ENCODE measurements at regions not wholly inside any gene's neighbourhood (a gene's known extent, or its start where the extent isn't known, plus 50 kb on each side); places are given as distances from the start of the nearest gene placed in this dataset.

- DNase-seq = no peak
These were observed 155.0 kb downstream of the C7orf25 start for GRCh38 chr7:42756841-42757240.

- DNase-seq = no peak
These were observed 158.0 kb downstream of the C7orf25 start for GRCh38 chr7:42753811-42754363.

- no peak for DNase-seq
These were observed 158.5 kb downstream of the C7orf25 start for GRCh38 chr7:42753367-42753766.

- no peak for DNase-seq
These were observed 161.7 kb downstream of the C7orf25 start for GRCh38 chr7:42750172-42750571.

GRCh38 chr7:42747044-42747443, 164.8 kb downstream of the C7orf25 start:
- no peak for DNase-seq

GRCh38 chr7:42746214-42746613, 165.7 kb downstream of the C7orf25 start:
- DNase-seq = no peak

- no peak for DNase-seq
These were observed 166.4 kb downstream of the C7orf25 start for GRCh38 chr7:42745357-42746059.

- no peak for DNase-seq
These were observed 167.1 kb downstream of the C7orf25 start for GRCh38 chr7:42744746-42745145.

GRCh38 chr7:42743077-42743858, 168.6 kb downstream of the C7orf25 start:
- DNase-seq = no peak

GRCh38 chr7:42742318-42742717, 169.6 kb downstream of the C7orf25 start:
- no peak for DNase-seq

GRCh38 chr7:42740408-42740807, 171.5 kb downstream of the C7orf25 start:
- DNase-seq = no peak

GRCh38 chr7:42739638-42740037, 172.2 kb downstream of the C7orf25 start:
- no peak for DNase-seq

GRCh38 chr7:42736931-42737330, 174.9 kb downstream of the C7orf25 start:
- no peak for DNase-seq

- DNase-seq = no peak
These were observed 176.8 kb downstream of the C7orf25 start for GRCh38 chr7:42735081-42735480.

GRCh38 chr7:42734568-42734967, 177.3 kb downstream of the C7orf25 start:
- no peak for DNase-seq

- no peak for DNase-seq
These were observed 178.8 kb downstream of the C7orf25 start for GRCh38 chr7:42733040-42733439.

GRCh38 chr7:42730586-42730985, 181.3 kb downstream of the C7orf25 start:
- DNase-seq = no peak

GRCh38 chr7:42729053-42729765, 182.7 kb downstream of the C7orf25 start:
- DNase-seq = no peak

GRCh38 chr7:42727451-42727850, 184.4 kb downstream of the C7orf25 start:
- DNase-seq = no peak

- DNase-seq = no peak
These were observed 185.6 kb downstream of the C7orf25 start for GRCh38 chr7:42726066-42726785.

GRCh38 chr7:42722716-42723115, 189.2 kb downstream of the C7orf25 start:
- DNase-seq = no peak

- no peak for DNase-seq
These were observed 189.7 kb downstream of the C7orf25 start for GRCh38 chr7:42722198-42722597.
